HEK293 (cell line): ENCODE measurements at regions not wholly inside any gene's neighbourhood (a gene's known extent, or its start where the extent isn't known, plus 50 kb on each side); places are given as distances from the start of the nearest gene placed in this dataset.

Experiments
- CTCF ChIP-seq: fragments of 450-650 bp; formaldehyde crosslinking; IDR thresholded peaks from 2 replicates; pipeline ENCODE4 v1.5.1; 2016; ENCODE audit warnings: missing biosample characterization, missing genetic modification characterization
- ELK4 ChIP-seq: IDR thresholded peaks from 2 replicates; pipeline ENCODE4 v1.6.1; 2011; ENCODE audit warnings: mild to moderate bottlenecking, low read depth, low read length, borderline replicate concordance
- KLF17 ChIP-seq: fragments of 450-650 bp; formaldehyde crosslinking; IDR thresholded peaks from 2 replicates; pipeline ENCODE4 v1.5.1; 2016; ENCODE audit warnings: missing biosample characterization, missing genetic modification characterization
- PATZ1 ChIP-seq: fragments of 450-650 bp; formaldehyde crosslinking; IDR thresholded peaks from 2 replicates; pipeline ENCODE4 v1.5.1; 2016; ENCODE audit warnings: missing biosample characterization, missing genetic modification characterization
- ZBTB21 ChIP-seq: fragments of 450-650 bp; formaldehyde crosslinking; IDR thresholded peaks from 2 replicates; pipeline ENCODE4 v1.5.1; 2017; ENCODE audit warnings: missing biosample characterization, missing genetic modification characterization
- ZBTB48 ChIP-seq: fragments of 450-650 bp; formaldehyde crosslinking; IDR thresholded peaks from 2 replicates; pipeline ENCODE4 v1.5.1; 2016; ENCODE audit warnings: missing biosample characterization, missing genetic modification characterization
- ZBTB8A ChIP-seq: fragments of 450-650 bp; formaldehyde crosslinking; IDR thresholded peaks from 2 replicates; pipeline ENCODE4 v1.5.1; 2016; ENCODE audit warnings: missing biosample characterization, missing genetic modification characterization
- ZNF266 ChIP-seq: fragments of 450-650 bp; formaldehyde crosslinking; IDR thresholded peaks from 2 replicates; pipeline ENCODE4 v1.5.1; 2016; ENCODE audit warnings: missing biosample characterization, missing genetic modification characterization, low read depth
- ZNF423 ChIP-seq: fragments of 450-650 bp; formaldehyde crosslinking; IDR thresholded peaks from 2 replicates; pipeline ENCODE4 v1.5.1; 2016; ENCODE audit warnings: missing biosample characterization, missing genetic modification characterization
- ZNF624 ChIP-seq: fragments of 450-650 bp; formaldehyde crosslinking; IDR thresholded peaks from 2 replicates; pipeline ENCODE4 v1.5.1; 2017; ENCODE audit warnings: missing biosample characterization, missing genetic modification characterization
- ZNF707 ChIP-seq: fragments of 450-650 bp; formaldehyde crosslinking; IDR thresholded peaks from 2 replicates; pipeline ENCODE4 v1.5.1; 2016; ENCODE audit warnings: missing biosample characterization, missing genetic modification characterization

- TF ChIP-seq CTCF (tag by site-specific recombination), result no peak
- no peak for TF ChIP-seq ZBTB8A (tag by site-specific recombination)
- no peak for TF ChIP-seq ZNF707 (tag by site-specific recombination)
- no peak for TF ChIP-seq ELK4
- TF ChIP-seq PATZ1 (tag by site-specific recombination), result no peak
- TF ChIP-seq ZBTB21 (tag by site-specific recombination), result no peak
- TF ChIP-seq KLF17 (tag by site-specific recombination), result no peak
- TF ChIP-seq ZNF266, result no peak
- TF ChIP-seq ZBTB48 (tag by site-specific recombination), result no peak
- TF ChIP-seq ZNF423 (tag by site-specific recombination), result no peak
- no peak for TF ChIP-seq ZNF624 (tag by site-specific recombination)
These were observed 601.9 kb downstream of the SEMA5A start for GRCh38 chr5:8944005-8944404.
